SH-SY5Y (cell line): ENCODE measurements at regions not wholly inside any gene's neighbourhood (a gene's known extent, or its start where the extent isn't known, plus 50 kb on each side); places are given as distances from the start of the nearest gene placed in this dataset.

Experiments used
- GATA2 ChIP-seq: IDR thresholded peaks from 2 replicates; pipeline ENCODE4 v1.6.1; 2011; ENCODE audit warnings: mild to moderate bottlenecking, low read depth, low read length
- GATA3 ChIP-seq: IDR thresholded peaks from 2 replicates; pipeline ENCODE4 v1.6.1; 2011; ENCODE audit warnings: low read depth, mild to moderate bottlenecking, low read length, moderate library complexity

GRCh38 chr12:68403711-68404110, 71.5 kb upstream of the MDM1 start:
- TF ChIP-seq GATA3: no peak
- no peak for TF ChIP-seq GATA2
